Kidney tubule cell (primary cell): ENCODE measurements at regions not wholly inside any gene's neighbourhood (a gene's known extent, or its start where the extent isn't known, plus 50 kb on each side); places are given as distances from the start of the nearest gene placed in this dataset.
A peak's percentile ranks its signal among the peaks of the same experiment; 100 is the strongest.

Experiments used
- DNase-seq: peaks from one replicate; pipeline ENCODE4 v3.0.0-alpha.2; 2018; ENCODE audit warnings: low spot score

- DNase-seq, result no peak
Observed at GRCh38 chr17:14946481-14946880, 318.6 kb downstream of the PMP22 start.

DNA sequence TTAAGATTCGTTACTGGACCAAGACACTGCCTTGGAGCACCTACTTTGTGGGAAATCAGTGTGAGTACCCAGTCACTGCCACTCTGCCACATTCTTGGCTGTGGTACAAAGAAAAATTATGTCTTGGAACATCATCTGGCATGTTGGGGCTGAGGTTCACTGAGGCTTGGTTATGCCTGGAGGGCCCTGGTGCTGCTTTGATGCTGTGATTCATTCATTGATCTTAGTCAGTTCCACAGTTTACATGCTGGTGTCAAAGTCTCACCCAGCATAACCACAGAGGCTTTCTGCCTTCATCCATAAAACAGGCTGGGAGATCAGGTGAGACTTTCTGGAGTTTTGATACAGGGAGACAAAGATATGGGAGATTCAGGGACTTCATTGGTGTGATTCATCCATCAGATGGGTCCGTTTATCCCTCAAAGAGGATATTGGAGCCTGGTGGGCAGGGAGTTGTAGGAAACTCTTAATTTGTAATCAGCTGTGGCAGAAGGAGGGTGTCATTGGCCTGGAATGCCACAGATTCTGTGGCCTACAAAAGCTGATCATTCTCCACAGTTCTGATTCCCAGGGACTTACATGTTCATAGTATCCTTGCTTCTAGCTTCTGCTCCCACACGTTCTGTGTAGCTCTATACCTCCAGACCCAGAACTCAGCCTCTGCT lies 322.5 kb downstream of the PMP22 start:
- peak; percentile 84 for DNase-seq

- DNase-seq, result peak; percentile 6
Observed at GRCh38 chr17:14940938-14941265, 324.2 kb downstream of the PMP22 start.

GRCh38 chr17:14940108-14940937 lies 324.8 kb downstream of the PMP22 start:
- DNase-seq, result no peak

- no peak for DNase-seq
Observed at GRCh38 chr17:14935845-14936485, 329.2 kb downstream of the PMP22 start.

GRCh38 chr17:14935139-14935841 lies 329.8 kb downstream of the PMP22 start:
- DNase-seq, result no peak

GRCh38 chr17:14933676-14934075 lies 331.4 kb downstream of the PMP22 start:
- no peak for DNase-seq

GRCh38 chr17:14926526-14927122 lies 338.5 kb downstream of the PMP22 start:
- DNase-seq, result peak; percentile 55

- no peak for DNase-seq
Observed at GRCh38 chr17:14926073-14926472, 339.1 kb downstream of the PMP22 start.

GRCh38 chr17:14925498-14925897 lies 339.6 kb downstream of the PMP22 start:
- no peak for DNase-seq

GRCh38 chr17:14923981-14924380 lies 341.1 kb downstream of the PMP22 start:
- DNase-seq, result no peak

DNA sequence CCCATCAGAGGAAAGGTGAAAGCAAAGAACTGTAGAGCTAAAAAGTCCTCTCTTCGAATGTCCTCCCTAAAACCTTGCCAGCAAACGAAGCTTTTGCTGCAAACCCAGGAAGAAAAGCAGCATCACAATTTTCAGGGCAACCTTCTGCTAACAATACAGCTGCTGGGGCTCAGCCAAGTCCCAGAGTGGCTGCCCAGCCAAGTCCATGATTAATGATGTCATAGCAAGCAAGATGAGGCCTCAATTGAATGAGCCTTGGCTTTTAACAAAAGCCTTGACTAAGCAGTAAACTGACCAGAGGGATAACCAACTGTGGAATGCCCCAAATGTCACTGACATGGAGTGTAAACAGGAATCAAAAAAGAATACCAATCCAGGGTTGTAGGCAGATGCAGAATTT lies 342.7 kb downstream of the PMP22 start:
- DNase-seq, result peak; percentile 24

GRCh38 chr17:14921936-14922335 lies 343.2 kb downstream of the PMP22 start:
- DNase-seq, result peak; percentile 53

- no peak for DNase-seq
Observed at GRCh38 chr17:14919631-14920213, 345.4 kb downstream of the PMP22 start.

DNA sequence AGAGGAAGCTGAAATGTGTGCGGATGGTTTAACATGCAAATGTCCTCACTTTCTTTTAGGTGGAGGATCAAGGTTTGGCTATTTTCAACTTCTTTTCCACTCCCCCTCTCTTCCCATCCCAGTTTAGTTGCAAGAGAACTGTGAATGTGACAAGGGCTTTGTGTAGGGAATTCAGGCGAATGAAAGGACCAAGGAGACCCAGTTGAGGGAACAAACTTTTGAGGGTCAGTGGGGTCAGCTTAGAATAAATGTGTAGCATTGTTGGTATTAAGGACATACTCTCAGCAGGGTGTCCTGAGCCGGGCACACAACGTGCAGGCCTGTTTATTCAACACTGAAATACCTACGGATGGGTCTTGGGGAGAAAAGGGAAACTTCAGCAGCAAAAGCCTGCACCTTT lies 346.0 kb downstream of the PMP22 start:
- no peak for DNase-seq

DNA sequence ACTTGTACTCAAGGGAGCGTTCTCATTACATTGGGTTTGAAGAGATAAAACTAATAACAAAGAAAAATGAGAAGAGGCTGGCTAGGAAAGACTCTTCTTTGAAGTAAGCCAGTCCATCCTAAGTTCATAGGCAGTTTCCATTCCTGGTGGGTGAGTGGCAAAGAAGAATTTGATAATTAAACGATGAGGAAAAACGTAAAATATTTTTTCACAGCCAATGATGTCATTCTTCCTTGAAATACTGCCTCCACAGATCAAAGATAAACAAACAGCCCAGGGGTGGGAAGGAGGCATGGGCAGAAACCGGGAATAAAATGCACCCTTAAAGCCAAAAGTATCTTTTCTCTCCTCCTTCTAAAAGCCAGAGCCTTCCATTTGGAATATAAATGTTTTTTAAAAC lies 346.6 kb downstream of the PMP22 start:
- DNase-seq, result peak; percentile 17

GRCh38 chr17:14910916-14911315 lies 354.2 kb downstream of the PMP22 start:
- no peak for DNase-seq

DNA sequence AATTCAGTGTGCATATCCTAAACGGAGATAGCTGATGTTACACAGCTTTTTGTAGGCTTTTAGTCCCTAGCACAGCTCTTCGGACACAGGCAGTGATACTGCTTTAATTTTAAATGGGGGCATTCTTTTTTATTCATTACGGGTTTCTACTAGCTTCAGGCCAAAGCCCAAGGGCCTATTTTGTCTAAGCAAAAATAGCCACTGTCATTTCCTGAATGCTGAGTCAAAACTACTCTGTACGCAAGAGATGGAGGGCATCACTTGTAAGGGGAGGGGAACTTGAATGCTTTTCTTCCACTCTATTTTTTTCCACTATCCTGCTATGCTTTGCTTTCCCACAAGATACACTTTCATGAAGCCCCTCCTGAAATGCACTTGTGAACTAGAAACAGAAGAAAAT lies 360.7 kb downstream of the PMP22 start:
- no peak for DNase-seq

GRCh38 chr17:14903854-14904253 lies 361.3 kb downstream of the PMP22 start:
- DNase-seq, result no peak

DNA sequence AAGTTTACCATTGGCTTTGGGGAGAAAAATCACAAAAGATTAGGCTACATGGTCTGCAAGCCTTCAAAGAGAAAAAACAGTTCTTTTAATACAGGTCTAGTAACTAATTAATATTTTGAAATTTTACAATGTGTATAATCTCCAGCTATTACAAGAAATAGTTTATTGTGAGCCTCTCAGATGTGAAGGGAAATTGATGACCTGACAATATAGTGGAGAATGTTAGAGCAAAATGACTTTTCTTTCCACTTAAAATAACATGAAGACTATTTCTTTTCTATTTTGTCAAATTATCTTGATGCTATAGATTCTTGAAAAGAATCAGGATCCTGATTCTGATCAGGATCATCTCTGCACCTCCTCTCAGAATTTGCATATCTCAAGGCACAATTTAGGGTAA lies 362.3 kb downstream of the PMP22 start:
- no peak for DNase-seq

- DNase-seq, result no peak
Observed at GRCh38 chr17:14902297-14902696, 362.8 kb downstream of the PMP22 start.

- DNase-seq, result no peak
Observed at GRCh38 chr17:14901376-14901775, 363.8 kb downstream of the PMP22 start.
